ENCODE measurements at regions not wholly inside any gene's neighbourhood (a gene's known extent, or its start where the extent isn't known, plus 50 kb on each side); places are given as distances from the start of the nearest gene placed in this dataset.

- TF ChIP-seq RAD21 (IDR thresholded peaks at IDR 0.05 in 1 of 2, conservative IDR thresholded peaks at IDR 0.05 in 1 of 2; ENCODE audit: low read depth in 2 of 2, low read length in 2 of 2) (no peak), CTCF (IDR thresholded peaks at IDR 0.05; ENCODE audit: control extremely low read depth in 1 of 3, insufficient read depth in 1 of 3, low read depth in 1 of 3, low read length in 3 of 3) (no peak), MAFK (IDR thresholded peaks at IDR 0.05; ENCODE audit: low read depth, low read length) (no peak), POLR2AphosphoS5 (IDR thresholded peaks at IDR 0.05; ENCODE audit: low read depth, low read length) (no peak), HDAC2 (IDR thresholded peaks at IDR 0.05; ENCODE audit: borderline replicate concordance in 1 of 2, low read depth in 2 of 2, low read length in 2 of 2) (no peak), BRCA1 (IDR thresholded peaks at IDR 0.05; ENCODE audit: low read depth, low read length) (no peak), RFX5 (IDR thresholded peaks at IDR 0.05; ENCODE audit: borderline replicate concordance, low read depth, low read length) (no peak), KDM1A (IDR thresholded peaks at IDR 0.05; ENCODE audit: borderline replicate concordance, low read length) (no peak), GABPA (IDR thresholded peaks at IDR 0.05; ENCODE audit: borderline replicate concordance, insufficient read depth, low read length) (no peak)
Observed at GRCh38 chr13:97107815-97108529, 113.7 kb upstream of the OXGR1 start.
